H9 (cell line): ENCODE measurements at regions not wholly inside any gene's neighbourhood (a gene's known extent, or its start where the extent isn't known, plus 50 kb on each side); places are given as distances from the start of the nearest gene placed in this dataset.

ENCODE experiments used
- DNase-seq: peaks from one replicate; pipeline ENCODE4 v3.0.0-alpha.2; 2017
- H2AFZ ChIP-seq: one replicate; pipeline ENCODE4 v1.6.1; 2013; ENCODE audit warnings: mild to moderate bottlenecking, low read length, control low read depth, moderate library complexity
- H2AK5ac ChIP-seq: 2 replicates; pipeline ENCODE4 v1.6.1; 2013; ENCODE audit warnings: low read length, control low read depth, mixed read lengths; ENCODE audit not compliant: insufficient read length
- H2BK120ac ChIP-seq: one replicate; pipeline ENCODE4 v1.6.1; 2013; ENCODE audit warnings: low read depth, mild to moderate bottlenecking, low read length, control low read depth, inconsistent platforms; ENCODE audit not compliant: poor library complexity, severe bottlenecking
- H2BK12ac ChIP-seq: 2 replicates; pipeline ENCODE4 v1.6.1; 2013; ENCODE audit warnings: low read length, control low read depth, mixed read lengths, low read depth; ENCODE audit not compliant: insufficient read length
- H2BK15ac ChIP-seq: 2 replicates; pipeline ENCODE4 v1.6.1; 2013; ENCODE audit warnings: low read depth, low read length, control low read depth
- H2BK20ac ChIP-seq: one replicate; pipeline ENCODE4 v1.6.1; 2013; ENCODE audit warnings: low read depth, mild to moderate bottlenecking, low read length, control low read depth, inconsistent platforms; ENCODE audit not compliant: poor library complexity, severe bottlenecking
- H2BK5ac ChIP-seq: 2 replicates; pipeline ENCODE4 v1.6.1; 2013; ENCODE audit warnings: low read length, control low read depth, mixed read lengths; ENCODE audit not compliant: insufficient read length
- H3K14ac ChIP-seq: 2 replicates; pipeline ENCODE4 v1.6.1; 2013; ENCODE audit warnings: low read length, control low read depth; ENCODE audit not compliant: insufficient read depth
- H3K18ac ChIP-seq: 2 replicates; pipeline ENCODE4 v1.6.1; 2013; ENCODE audit warnings: low read depth, mild to moderate bottlenecking, mixed read lengths, low read length, control low read depth; ENCODE audit not compliant: insufficient read length
- H3K23ac ChIP-seq: 2 replicates; pipeline ENCODE4 v1.6.1; 2013; ENCODE audit warnings: low read length, control low read depth, mixed read lengths, low read depth; ENCODE audit not compliant: insufficient read length
- H3K23me2 ChIP-seq: 2 replicates; pipeline ENCODE4 v1.6.1; 2013; ENCODE audit warnings: low read depth, mild to moderate bottlenecking, mixed read lengths, low read length, control low read depth; ENCODE audit not compliant: insufficient read length, poor library complexity, severe bottlenecking
- H3K27ac ChIP-seq: 2 replicates; pipeline ENCODE4 v1.5.1; 2013; ENCODE audit warnings: low read length, control low read depth, mixed read lengths, low read depth; ENCODE audit not compliant: insufficient read length
- H3K27me3 ChIP-seq: 2 replicates; pipeline ENCODE4 v1.6.1; 2013; ENCODE audit warnings: low read length, control low read depth, inconsistent platforms; ENCODE audit not compliant: insufficient read depth
- H3K4ac ChIP-seq: 2 replicates; pipeline ENCODE4 v1.6.1; 2013; ENCODE audit warnings: low read depth, mild to moderate bottlenecking, control low read depth, inconsistent platforms, low read length, moderate library complexity
- H3K4me1 ChIP-seq: 2 replicates; pipeline ENCODE4 v1.6.1; 2013; ENCODE audit warnings: low read length, control low read depth, inconsistent platforms; ENCODE audit not compliant: insufficient read depth
- H3K4me2 ChIP-seq: 2 replicates; pipeline ENCODE4 v1.6.1; 2013; ENCODE audit warnings: low read length, control low read depth, mixed read lengths; ENCODE audit not compliant: insufficient read length, insufficient read depth
- H3K56ac ChIP-seq: 2 replicates; pipeline ENCODE4 v1.6.1; 2013; ENCODE audit warnings: low read depth, mild to moderate bottlenecking, mixed read lengths, low read length, control low read depth; ENCODE audit not compliant: insufficient read length
- H3K79me1 ChIP-seq: 2 replicates; pipeline ENCODE4 v1.6.1; 2013; ENCODE audit warnings: low read depth, mild to moderate bottlenecking, moderate library complexity, low read length, control low read depth, inconsistent platforms; ENCODE audit not compliant: insufficient read depth, poor library complexity, severe bottlenecking
- H3K79me2 ChIP-seq: 2 replicates; pipeline ENCODE4 v1.6.1; 2013; ENCODE audit warnings: low read length, control low read depth, inconsistent platforms; ENCODE audit not compliant: insufficient read depth
- H3K9ac ChIP-seq: 2 replicates; pipeline ENCODE4 v1.6.1; 2013; ENCODE audit warnings: low read length, control low read depth, mixed read lengths; ENCODE audit not compliant: insufficient read length; ENCODE audit errors: extremely low read depth
- H3K9me3 ChIP-seq: one replicate; pipeline ENCODE4 v1.6.1; 2013; ENCODE audit warnings: low read depth, low read length, inconsistent platforms; ENCODE audit not compliant: control insufficient read depth
- H3T11ph ChIP-seq: one replicate; pipeline ENCODE4 v1.6.1; 2013; ENCODE audit warnings: mild to moderate bottlenecking, low read length, control low read depth, inconsistent platforms
- H4K20me1 ChIP-seq: one replicate; pipeline ENCODE4 v1.6.1; 2013; ENCODE audit not compliant: control insufficient read depth, insufficient read length, insufficient read depth
- H4K5ac ChIP-seq: 2 replicates; pipeline ENCODE4 v1.6.1; 2013; ENCODE audit warnings: low read depth, mild to moderate bottlenecking, mixed read lengths, low read length, control low read depth; ENCODE audit not compliant: insufficient read length
- H4K8ac ChIP-seq: replicated peaks from 2 replicates; pipeline ENCODE4 v1.6.1; 2013; ENCODE audit warnings: low read length, control low read depth, mixed read lengths, low read depth; ENCODE audit not compliant: insufficient read length
- H4K91ac ChIP-seq: 2 replicates; pipeline ENCODE4 v1.6.1; 2013; ENCODE audit warnings: low read depth, mild to moderate bottlenecking, moderate library complexity, mixed read lengths, low read length, control low read depth; ENCODE audit not compliant: insufficient read length
- H3K27ac Mint-ChIP-seq, 3 experiments: 2 replicates in 2 of 3; 3 replicates in 1 of 3; pipeline ENCODE4 v1.8.0; 2020 to 2021; ENCODE audit warnings: mixed read lengths in 3 of 3, mild to moderate bottlenecking in 1 of 3, moderate library complexity in 1 of 3
- H3K27me3 Mint-ChIP-seq: 2 replicates; pipeline ENCODE4 v1.8.0; 2021; ENCODE audit warnings: low read depth, mild to moderate bottlenecking, moderate library complexity, mixed read lengths
- H3K36me3 Mint-ChIP-seq, 3 experiments: 2 replicates in 2 of 3; 3 replicates in 1 of 3; pipeline ENCODE4 v1.8.0; 2020 to 2021; ENCODE audit warnings: low read depth in 3 of 3, mixed read lengths in 3 of 3; ENCODE audit not compliant: insufficient read depth in 1 of 3
- H3K4me1 Mint-ChIP-seq, 2 experiments: 2 replicates each; pipeline ENCODE4 v1.8.0; 2020; ENCODE audit warnings: mixed read lengths in 2 of 2
- H3K4me3 Mint-ChIP-seq, 2 experiments: 2 replicates in 1 of 2; 3 replicates in 1 of 2; pipeline ENCODE4 v1.8.0; 2020 to 2021; ENCODE audit warnings: mild to moderate bottlenecking in 2 of 2, mixed read lengths in 2 of 2, moderate library complexity in 1 of 2
- H3K9me3 Mint-ChIP-seq, 2 experiments: 2 replicates in 1 of 2; 3 replicates in 1 of 2; pipeline ENCODE4 v1.8.0; 2020; ENCODE audit warnings: mild to moderate bottlenecking in 2 of 2, mixed read lengths in 2 of 2, moderate library complexity in 1 of 2
- WGBS: extraction: QIAGEN DNeasy Blood & Tissue Kit; methylation state at CpG from one replicate; pipeline ENCODE4 v1.1.7; 2013; ENCODE audit warnings: missing lambda C conversion rate, low lambda C conversion rate, mixed read lengths; ENCODE audit not compliant: insufficient read length; ENCODE audit errors: extremely low coverage; 5-methylcytosine and 5-hydroxymethylcytosine counted together
- TF ChIP-seq, protein P1 (sequence below): fragments of 200-600 bp; sonication (generic); conservative IDR thresholded peaks from 3 replicates; pipeline ENCODE4 v1.8.0; 2021; ENCODE audit warnings: antibody characterized with exemption, mild to moderate bottlenecking

DNA sequence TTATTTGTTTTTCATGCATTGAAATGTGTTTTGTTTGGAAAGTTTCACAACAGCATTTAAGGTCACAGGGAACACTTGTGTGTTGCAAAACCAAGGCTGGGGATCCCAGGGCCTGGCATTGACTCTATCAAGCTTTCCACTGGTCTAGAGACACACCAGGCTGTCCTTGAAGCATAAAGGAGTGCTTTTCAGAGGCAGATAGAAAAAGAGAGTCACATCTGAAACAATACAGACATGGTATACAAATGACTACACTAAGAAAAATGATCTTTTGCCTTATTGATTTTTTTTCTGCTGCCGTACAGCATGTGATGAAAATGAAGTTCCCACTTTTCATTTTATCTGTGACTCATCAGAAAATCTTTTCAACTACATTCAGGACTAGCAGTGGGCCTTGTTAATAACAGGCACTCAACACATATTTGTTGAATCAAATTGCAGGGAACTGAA is 61.9 kb upstream of the ZCCHC2 start:
- Histone ChIP-seq H4K91ac (no peak overlapping the region), H2BK120ac (no peak overlapping the region), H2BK15ac (no peak overlapping the region), H4K20me1 (no peaks in the 10 kb centered on the region), H3K18ac (no peak overlapping the region), H3K23me2 (no peaks in the 10 kb centered on the region), H4K8ac (no peak overlapping the region), H2BK12ac (no peak overlapping the region), H3K79me2 (no peaks in the 10 kb centered on the region), H3K9me3 (no peaks in the 10 kb centered on the region), H3K4me1 (no peaks in the 10 kb centered on the region), H3K4ac (no peak overlapping the region), H3K9ac (no peak overlapping the region), H2AFZ (no peak overlapping the region), H3K56ac (no peak overlapping the region), H2BK5ac (no peak overlapping the region), H3K27me3 (no peaks in the 10 kb centered on the region), H2BK20ac (no peak overlapping the region), H2AK5ac (no peak overlapping the region), H3K14ac (no peak overlapping the region), H3K79me1 (no peaks in the 10 kb centered on the region), H3T11ph (no peak overlapping the region), H3K4me2 (no peak overlapping the region), H3K27ac (no peak overlapping the region), H3K23ac (no peak overlapping the region), H4K5ac (no peak overlapping the region)
- no peaks in the 10 kb centered on the region for H3K36me3 Mint-ChIP-seq
- TF ChIP-seq, protein P1, sequence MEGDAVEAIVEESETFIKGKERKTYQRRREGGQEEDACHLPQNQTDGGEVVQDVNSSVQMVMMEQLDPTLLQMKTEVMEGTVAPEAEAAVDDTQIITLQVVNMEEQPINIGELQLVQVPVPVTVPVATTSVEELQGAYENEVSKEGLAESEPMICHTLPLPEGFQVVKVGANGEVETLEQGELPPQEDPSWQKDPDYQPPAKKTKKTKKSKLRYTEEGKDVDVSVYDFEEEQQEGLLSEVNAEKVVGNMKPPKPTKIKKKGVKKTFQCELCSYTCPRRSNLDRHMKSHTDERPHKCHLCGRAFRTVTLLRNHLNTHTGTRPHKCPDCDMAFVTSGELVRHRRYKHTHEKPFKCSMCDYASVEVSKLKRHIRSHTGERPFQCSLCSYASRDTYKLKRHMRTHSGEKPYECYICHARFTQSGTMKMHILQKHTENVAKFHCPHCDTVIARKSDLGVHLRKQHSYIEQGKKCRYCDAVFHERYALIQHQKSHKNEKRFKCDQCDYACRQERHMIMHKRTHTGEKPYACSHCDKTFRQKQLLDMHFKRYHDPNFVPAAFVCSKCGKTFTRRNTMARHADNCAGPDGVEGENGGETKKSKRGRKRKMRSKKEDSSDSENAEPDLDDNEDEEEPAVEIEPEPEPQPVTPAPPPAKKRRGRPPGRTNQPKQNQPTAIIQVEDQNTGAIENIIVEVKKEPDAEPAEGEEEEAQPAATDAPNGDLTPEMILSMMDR, result no peak
- no peaks in the 10 kb centered on the region for H3K9me3 Mint-ChIP-seq
- H3K27me3 Mint-ChIP-seq, result no peaks in the 10 kb centered on the region; the same call in 1 of the 2 replicates
- H3K27ac Mint-ChIP-seq, result no peak overlapping the region
- no peak for DNase-seq
- no peak overlapping the region for H3K4me3 Mint-ChIP-seq
- no CpG with 5 or more reads among the region's 1 CpG for WGBS
- peaks cover 13 to 17% of the 10 kb centered on the region in 2 experiments for H3K4me1 Mint-ChIP-seq
